SK-N-SH (cell line): ENCODE measurements at regions not wholly inside any gene's neighbourhood (a gene's known extent, or its start where the extent isn't known, plus 50 kb on each side); places are given as distances from the start of the nearest gene placed in this dataset.

ENCODE experiments used
- CTCF ChIA-PET: fragments of 300-600, 350-600 bp; formaldehyde crosslinking; extraction: SDS; loops from one replicate; lab custom pipeline; 2021; lab: Yijun Ruan, JAX
- POLR2A ChIA-PET: fragments of 350-600 bp; sonication (Branson Sonifier 250); formaldehyde crosslinking; extraction: SDS; loops from one replicate; lab custom pipeline; 2020; ENCODE audit warnings: antibody characterized with exemption, inconsistent platforms; lab: Yijun Ruan, JAX
- DNase-seq: peaks from one replicate; pipeline ENCODE4 v3.0.0; 2012
- H2AFZ ChIP-seq: fragments of 200-600 bp; sonication (generic); 2 replicates; pipeline ENCODE4 v1.8.1; 2016; ENCODE audit warnings: antibody characterized with exemption, mild to moderate bottlenecking, low read depth
- H3F3A ChIP-seq: fragments of 200-600 bp; sonication (generic); replicated peaks from 2 replicates; pipeline ENCODE3; 2016; ENCODE audit warnings: antibody characterized with exemption, mild to moderate bottlenecking; ENCODE audit not compliant: insufficient read depth
- H3K27ac ChIP-seq, 2 experiments: fragments of 200-500 bp in 1 of 2; fragments of 200-600 bp in 1 of 2; sonication (Bioruptor generic) in 1 of 2; sonication (generic), shearing (Covaris generic) in 1 of 2; 2 replicates each; pipeline versions ENCODE4 v1.5.1 to v1.6.1; 2014 to 2016; ENCODE audit warnings: low read depth in 2 of 2, inconsistent platforms in 1 of 2, low read length in 1 of 2, mild to moderate bottlenecking in 1 of 2, mixed read lengths in 1 of 2
- H3K27me3 ChIP-seq: fragments of 200-600 bp; sonication (generic), shearing (Covaris generic); 2 replicates; pipeline ENCODE4 v1.6.1; 2016; ENCODE audit warnings: mixed run types; ENCODE audit not compliant: insufficient read depth
- H3K36me3 ChIP-seq, 2 experiments: fragments of 200-500 bp in 1 of 2; fragments of 200-600 bp in 1 of 2; sonication (Bioruptor generic) in 1 of 2; sonication (generic) in 1 of 2; replicated peaks in 1 of 2; 2 replicates each; pipeline versions ENCODE3 to v1.5.1; 2014 to 2016; ENCODE audit warnings: low read length in 1 of 2, mild to moderate bottlenecking in 1 of 2; ENCODE audit not compliant: insufficient read depth in 2 of 2, control insufficient read depth in 1 of 2
- H3K4me1 ChIP-seq, 2 experiments: fragments of 200-500 bp in 1 of 2; fragments of 200-600 bp in 1 of 2; sonication (Bioruptor generic) in 1 of 2; sonication (generic), shearing (Covaris generic) in 1 of 2; 2 replicates each; pipeline versions ENCODE4 v1.5.1 to v1.6.1; 2014 to 2016; ENCODE audit warnings: low read depth in 1 of 2, low read length in 1 of 2, mixed run types in 1 of 2; ENCODE audit not compliant: insufficient read depth in 2 of 2, control insufficient read depth in 1 of 2
- H3K4me2 ChIP-seq: fragments of 200-600 bp; sonication (generic), shearing (Covaris generic); 2 replicates; pipeline ENCODE4 v1.6.1; 2017; ENCODE audit warnings: mixed run types
- H3K4me3 ChIP-seq, 2 experiments: fragments of 200-500 bp in 1 of 2; fragments of 200-600 bp in 1 of 2; sonication (Bioruptor generic) in 1 of 2; sonication (generic), shearing (Covaris generic) in 1 of 2; 2 replicates each; pipeline versions ENCODE4 v1.5.1 to v1.8.1; 2014 to 2016; ENCODE audit warnings: low read depth in 2 of 2, inconsistent platforms in 1 of 2, low read length in 1 of 2, mild to moderate bottlenecking in 1 of 2, mixed read lengths in 1 of 2, moderate library complexity in 1 of 2
- H3K79me2 ChIP-seq: fragments of 200-600 bp; sonication (generic); 2 replicates; pipeline ENCODE4 v1.8.1; 2017; ENCODE audit warnings: mild to moderate bottlenecking; ENCODE audit not compliant: insufficient read depth
- H3K9ac ChIP-seq: fragments of 200-600 bp; sonication (generic); 2 replicates; pipeline ENCODE4 v1.6.1; 2017; ENCODE audit warnings: mixed run types
- H3K9me2 ChIP-seq: fragments of 200-600 bp; sonication (generic); 2 replicates; pipeline ENCODE4 v1.6.1; 2017; ENCODE audit warnings: mixed run types
- H3K9me3 ChIP-seq: fragments of 200-600 bp; sonication (generic); 2 replicates; pipeline ENCODE4 v1.6.1; 2017; ENCODE audit warnings: mixed run types, mild to moderate bottlenecking, moderate library complexity
- H4K20me1 ChIP-seq: fragments of 200-600 bp; sonication (generic); 2 replicates; pipeline ENCODE4 v1.6.1; 2017; ENCODE audit warnings: mild to moderate bottlenecking, mixed run types; ENCODE audit not compliant: insufficient read depth
- EZH2phosphoT487 ChIP-seq: fragments of 200-600 bp; sonication (generic); IDR thresholded peaks from 2 replicates; pipeline ENCODE4 v1.6.1; 2017; ENCODE audit warnings: low read depth, mixed run types, mild to moderate bottlenecking, antibody characterized with exemption, moderate library complexity, borderline replicate concordance
- FOXJ3 ChIP-seq: sonication (generic); formaldehyde crosslinking; IDR thresholded peaks from 2 replicates; pipeline ENCODE4 v1.5.1; 2020; ENCODE audit warnings: mild to moderate bottlenecking, missing genetic modification reagents
- MXI1 ChIP-seq: IDR thresholded peaks from 2 replicates; pipeline ENCODE4 v1.6.1; 2012; ENCODE audit warnings: mild to moderate bottlenecking, low read depth, low read length, improper control_type of control experiment
- NRF1 ChIP-seq: IDR thresholded peaks from 2 replicates; pipeline ENCODE4 v1.6.1; 2012; ENCODE audit warnings: low read depth, mild to moderate bottlenecking, low read length
- RFX5 ChIP-seq: IDR thresholded peaks from 2 replicates; pipeline ENCODE4 v1.6.1; 2012; ENCODE audit warnings: mild to moderate bottlenecking, improper control_type of control experiment, low read length
- RXRA ChIP-seq: IDR thresholded peaks from 2 replicates; pipeline ENCODE4 v1.4.0; 2012; ENCODE audit warnings: low read depth, mild to moderate bottlenecking, borderline replicate concordance
- SIN3A ChIP-seq: IDR thresholded peaks from 2 replicates; pipeline ENCODE4 v1.6.1; 2012; ENCODE audit warnings: low read depth, mild to moderate bottlenecking, low read length, moderate library complexity, borderline replicate concordance
- YY1 ChIP-seq: IDR thresholded peaks from 2 replicates; pipeline ENCODE4 v1.4.0; 2012; ENCODE audit warnings: low read depth, mild to moderate bottlenecking
- WGBS: methylation state at CpG from one replicate; pipeline ENCODE4 v1.1.6; 2017; ENCODE audit warnings: low lambda C conversion rate; 5-methylcytosine and 5-hydroxymethylcytosine counted together
- TF ChIP-seq, protein P1 (sequence below): IDR thresholded peaks from 2 replicates; pipeline ENCODE4 v1.6.1; 2012; ENCODE audit warnings: mild to moderate bottlenecking, low read depth, low read length, moderate library complexity
- TF ChIP-seq, protein P2 (sequence below): fragments of 200-600 bp; sonication (generic); IDR thresholded peaks from 2 replicates; pipeline ENCODE4 v1.6.1; 2017; ENCODE audit warnings: antibody characterized with exemption, mild to moderate bottlenecking, moderate library complexity

DNA sequence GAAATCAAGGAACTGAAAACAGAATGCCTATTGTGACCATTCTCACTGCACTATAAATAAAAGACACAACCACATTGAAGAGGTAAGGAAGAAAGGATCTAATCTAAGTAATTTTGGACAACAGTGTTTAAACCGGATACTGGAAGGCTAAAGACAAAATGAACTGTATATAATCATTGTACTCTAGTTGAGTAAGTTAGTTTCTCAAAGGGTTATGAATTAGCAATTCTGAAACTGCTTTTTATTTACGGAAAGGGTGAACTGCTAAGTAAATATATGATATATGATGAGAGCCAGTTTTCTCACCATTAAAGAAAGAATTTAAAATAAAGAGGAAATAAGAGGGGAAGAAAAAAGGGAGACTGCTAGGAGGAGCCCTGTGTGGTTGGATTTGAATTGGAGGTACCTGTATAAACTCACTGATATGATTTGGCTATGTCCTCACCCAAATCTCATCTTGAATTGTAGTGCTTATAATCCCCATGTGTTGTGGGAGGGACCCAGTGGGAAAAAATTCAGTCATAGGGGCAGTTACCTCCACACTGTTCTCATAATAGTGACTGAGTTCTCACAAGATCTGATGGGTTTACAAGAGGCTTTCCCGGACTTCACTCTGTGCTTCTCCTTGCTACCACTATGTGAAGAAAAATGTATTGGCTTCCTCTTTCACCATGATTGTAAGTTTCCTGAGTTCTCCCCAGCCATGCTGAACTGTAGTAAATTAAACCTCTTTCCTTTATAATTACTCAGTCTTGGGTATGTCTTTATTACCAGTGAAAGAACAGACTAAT is 607.7 kb downstream of the PYDC2 start:
- H3K9me3 ChIP-seq, result no peaks in the 10 kb centered on the region
- H2AFZ ChIP-seq, result no peak overlapping the region
- 10% methylated on average over 3 of the region's 3 CpGs for WGBS
- H3K4me1 ChIP-seq, result no peaks in the 10 kb centered on the region
- H3K9me2 ChIP-seq, result no peaks in the 10 kb centered on the region
- no peaks in the 10 kb centered on the region for H3K79me2 ChIP-seq
- no peak for DNase-seq
- H3K36me3 ChIP-seq, result no peaks in the 10 kb centered on the region
- no peaks in the 10 kb centered on the region for H3F3A ChIP-seq
- CTCF ChIA-PET, result no interaction called here
- POLR2A ChIA-PET, result no interaction called here
- H3K27me3 ChIP-seq, result no peaks in the 10 kb centered on the region
- H3K4me3 ChIP-seq, result no peak overlapping the region
- TF ChIP-seq NRF1 (no peak), MXI1 (no peak), SIN3A (no peak), RXRA (no peak), RFX5 (no peak), EZH2phosphoT487 (no peak), FOXJ3 (CRISPR knock-in tag) (no peak), YY1 (no peak)
- TF ChIP-seq, protein P1, sequence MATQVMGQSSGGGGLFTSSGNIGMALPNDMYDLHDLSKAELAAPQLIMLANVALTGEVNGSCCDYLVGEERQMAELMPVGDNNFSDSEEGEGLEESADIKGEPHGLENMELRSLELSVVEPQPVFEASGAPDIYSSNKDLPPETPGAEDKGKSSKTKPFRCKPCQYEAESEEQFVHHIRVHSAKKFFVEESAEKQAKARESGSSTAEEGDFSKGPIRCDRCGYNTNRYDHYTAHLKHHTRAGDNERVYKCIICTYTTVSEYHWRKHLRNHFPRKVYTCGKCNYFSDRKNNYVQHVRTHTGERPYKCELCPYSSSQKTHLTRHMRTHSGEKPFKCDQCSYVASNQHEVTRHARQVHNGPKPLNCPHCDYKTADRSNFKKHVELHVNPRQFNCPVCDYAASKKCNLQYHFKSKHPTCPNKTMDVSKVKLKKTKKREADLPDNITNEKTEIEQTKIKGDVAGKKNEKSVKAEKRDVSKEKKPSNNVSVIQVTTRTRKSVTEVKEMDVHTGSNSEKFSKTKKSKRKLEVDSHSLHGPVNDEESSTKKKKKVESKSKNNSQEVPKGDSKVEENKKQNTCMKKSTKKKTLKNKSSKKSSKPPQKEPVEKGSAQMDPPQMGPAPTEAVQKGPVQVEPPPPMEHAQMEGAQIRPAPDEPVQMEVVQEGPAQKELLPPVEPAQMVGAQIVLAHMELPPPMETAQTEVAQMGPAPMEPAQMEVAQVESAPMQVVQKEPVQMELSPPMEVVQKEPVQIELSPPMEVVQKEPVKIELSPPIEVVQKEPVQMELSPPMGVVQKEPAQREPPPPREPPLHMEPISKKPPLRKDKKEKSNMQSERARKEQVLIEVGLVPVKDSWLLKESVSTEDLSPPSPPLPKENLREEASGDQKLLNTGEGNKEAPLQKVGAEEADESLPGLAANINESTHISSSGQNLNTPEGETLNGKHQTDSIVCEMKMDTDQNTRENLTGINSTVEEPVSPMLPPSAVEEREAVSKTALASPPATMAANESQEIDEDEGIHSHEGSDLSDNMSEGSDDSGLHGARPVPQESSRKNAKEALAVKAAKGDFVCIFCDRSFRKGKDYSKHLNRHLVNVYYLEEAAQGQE, result no peak
- TF ChIP-seq, protein P2, sequence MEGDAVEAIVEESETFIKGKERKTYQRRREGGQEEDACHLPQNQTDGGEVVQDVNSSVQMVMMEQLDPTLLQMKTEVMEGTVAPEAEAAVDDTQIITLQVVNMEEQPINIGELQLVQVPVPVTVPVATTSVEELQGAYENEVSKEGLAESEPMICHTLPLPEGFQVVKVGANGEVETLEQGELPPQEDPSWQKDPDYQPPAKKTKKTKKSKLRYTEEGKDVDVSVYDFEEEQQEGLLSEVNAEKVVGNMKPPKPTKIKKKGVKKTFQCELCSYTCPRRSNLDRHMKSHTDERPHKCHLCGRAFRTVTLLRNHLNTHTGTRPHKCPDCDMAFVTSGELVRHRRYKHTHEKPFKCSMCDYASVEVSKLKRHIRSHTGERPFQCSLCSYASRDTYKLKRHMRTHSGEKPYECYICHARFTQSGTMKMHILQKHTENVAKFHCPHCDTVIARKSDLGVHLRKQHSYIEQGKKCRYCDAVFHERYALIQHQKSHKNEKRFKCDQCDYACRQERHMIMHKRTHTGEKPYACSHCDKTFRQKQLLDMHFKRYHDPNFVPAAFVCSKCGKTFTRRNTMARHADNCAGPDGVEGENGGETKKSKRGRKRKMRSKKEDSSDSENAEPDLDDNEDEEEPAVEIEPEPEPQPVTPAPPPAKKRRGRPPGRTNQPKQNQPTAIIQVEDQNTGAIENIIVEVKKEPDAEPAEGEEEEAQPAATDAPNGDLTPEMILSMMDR, result no peak
- no peaks in the 10 kb centered on the region for H4K20me1 ChIP-seq
- H3K27ac ChIP-seq, result no peak overlapping the region
- no peak overlapping the region for H3K4me2 ChIP-seq
- no peak overlapping the region for H3K9ac ChIP-seq
